HUES48 (cell line): ENCODE measurements at regions not wholly inside any gene's neighbourhood (a gene's known extent, or its start where the extent isn't known, plus 50 kb on each side); places are given as distances from the start of the nearest gene placed in this dataset.

Source experiments
- H3K27ac ChIP-seq: one replicate; pipeline ENCODE4 v1.7.0; 2013; ENCODE audit warnings: low read depth, low read length, inconsistent platforms
- H3K27me3 ChIP-seq: 2 replicates; pipeline ENCODE4 v1.6.1; 2013; ENCODE audit warnings: mild to moderate bottlenecking, low read length; ENCODE audit not compliant: control insufficient read depth, insufficient read depth
- H3K36me3 ChIP-seq: 2 replicates; pipeline ENCODE4 v1.6.1; 2013; ENCODE audit warnings: low read length; ENCODE audit not compliant: control insufficient read depth, insufficient read depth
- H3K4me1 ChIP-seq: 2 replicates; pipeline ENCODE4 v1.6.1; 2013; ENCODE audit warnings: mild to moderate bottlenecking, low read length; ENCODE audit not compliant: control insufficient read depth, insufficient read depth
- H3K4me3 ChIP-seq: 2 replicates; pipeline ENCODE4 v1.5.1; 2013; ENCODE audit warnings: mild to moderate bottlenecking, low read depth, low read length
- H3K9ac ChIP-seq: 2 replicates; pipeline ENCODE4 v1.6.1; 2013; ENCODE audit warnings: mild to moderate bottlenecking, low read depth, low read length, moderate library complexity
- H3K9me3 ChIP-seq: 2 replicates; pipeline ENCODE4 v1.6.1; 2013; ENCODE audit warnings: low read length; ENCODE audit not compliant: control insufficient read depth, insufficient read depth

GRCh38 chr18:39105104-39105503, 1539.5 kb upstream of the CELF4 start:
- no peak overlapping the region for H3K27ac ChIP-seq
- no peaks in the 10 kb centered on the region for H3K36me3 ChIP-seq
- H3K9me3 ChIP-seq = no peaks in the 10 kb centered on the region
- H3K4me1 ChIP-seq = no peaks in the 10 kb centered on the region
- H3K4me3 ChIP-seq = no peak overlapping the region
- H3K9ac ChIP-seq = no peak overlapping the region
- H3K27me3 ChIP-seq = no peaks in the 10 kb centered on the region

- no peak overlapping the region for H3K9ac ChIP-seq
- no peaks in the 10 kb centered on the region for H3K4me1 ChIP-seq
- H3K36me3 ChIP-seq = no peaks in the 10 kb centered on the region
- no peaks in the 10 kb centered on the region for H3K9me3 ChIP-seq
- H3K4me3 ChIP-seq = no peak overlapping the region
- no peak overlapping the region for H3K27ac ChIP-seq
- H3K27me3 ChIP-seq = no peaks in the 10 kb centered on the region
These were observed 1507.4 kb upstream of the CELF4 start for GRCh38 chr18:39072970-39073369.

GRCh38 chr18:39062426-39062825, 1496.8 kb upstream of the CELF4 start:
- no peaks in the 10 kb centered on the region for H3K36me3 ChIP-seq
- no peaks in the 10 kb centered on the region for H3K4me1 ChIP-seq
- no peaks in the 10 kb centered on the region for H3K27me3 ChIP-seq
- no peak overlapping the region for H3K27ac ChIP-seq
- H3K4me3 ChIP-seq = no peak overlapping the region
- no peak overlapping the region for H3K9ac ChIP-seq
- no peaks in the 10 kb centered on the region for H3K9me3 ChIP-seq

- Histone ChIP-seq H3K9me3 (no peaks in the 10 kb centered on the region), H3K9ac (no peak overlapping the region), H3K36me3 (no peaks in the 10 kb centered on the region), H3K27me3 (no peaks in the 10 kb centered on the region), H3K4me3 (no peak overlapping the region), H3K4me1 (0 out of 2 replicates have a peak, but pooled peaks cover under 1% of the 10 kb centered on the region), H3K27ac (no peak overlapping the region)
These were observed 1492.9 kb upstream of the CELF4 start for GRCh38 chr18:39058386-39059000.

- no peaks in the 10 kb centered on the region for H3K36me3 ChIP-seq
- H3K4me1 ChIP-seq = 0 out of 2 replicates have a peak, but pooled peaks cover 4% of the 10 kb centered on the region
- H3K27ac ChIP-seq = no peak overlapping the region
- H3K4me3 ChIP-seq = no peak overlapping the region
- H3K27me3 ChIP-seq = no peaks in the 10 kb centered on the region
- no peak overlapping the region for H3K9ac ChIP-seq
- no peaks in the 10 kb centered on the region for H3K9me3 ChIP-seq
These were observed 1491.9 kb upstream of the CELF4 start for GRCh38 chr18:39057423-39058064.

GRCh38 chr18:39053571-39053970, 1488.0 kb upstream of the CELF4 start:
- Histone ChIP-seq H3K27me3 (no peaks in the 10 kb centered on the region), H3K27ac (no peak overlapping the region), H3K9me3 (no peaks in the 10 kb centered on the region), H3K36me3 (no peaks in the 10 kb centered on the region), H3K9ac (no peak overlapping the region), H3K4me1 (0 out of 2 replicates have a peak, but pooled peaks cover 4% of the 10 kb centered on the region), H3K4me3 (no peak overlapping the region)

- Histone ChIP-seq H3K27ac (no peak overlapping the region), H3K36me3 (no peaks in the 10 kb centered on the region), H3K9ac (no peak overlapping the region), H3K27me3 (no peaks in the 10 kb centered on the region), H3K9me3 (no peaks in the 10 kb centered on the region), H3K4me1 (0 out of 2 replicates have a peak, but pooled peaks cover 4% of the 10 kb centered on the region), H3K4me3 (no peak overlapping the region)
These were observed 1485.4 kb upstream of the CELF4 start for GRCh38 chr18:39051013-39051412.

DNA sequence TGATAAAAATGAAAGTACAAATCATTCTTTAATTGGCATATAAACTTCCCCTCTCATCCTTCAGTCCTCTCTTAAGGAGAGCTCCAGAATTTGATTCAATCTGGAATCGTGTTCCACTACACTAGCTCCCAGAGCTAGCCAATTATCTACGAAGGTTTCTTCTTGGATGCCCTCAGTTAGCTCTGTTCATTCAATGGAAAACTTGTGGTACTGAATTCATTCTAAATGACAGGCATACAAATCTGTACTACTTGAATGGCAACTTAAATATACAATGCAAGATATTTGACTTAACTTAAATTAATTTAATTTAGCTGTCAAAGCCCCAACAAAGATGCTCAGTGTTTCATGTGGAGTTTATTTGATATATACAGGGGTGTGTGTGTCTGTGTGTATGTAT, 1474.2 kb upstream of the CELF4 start:
- no peaks in the 10 kb centered on the region for H3K9me3 ChIP-seq
- no peak overlapping the region for H3K27ac ChIP-seq
- H3K4me3 ChIP-seq = no peak overlapping the region
- H3K27me3 ChIP-seq = no peaks in the 10 kb centered on the region
- no peaks in the 10 kb centered on the region for H3K4me1 ChIP-seq
- no peaks in the 10 kb centered on the region for H3K36me3 ChIP-seq
- H3K9ac ChIP-seq = no peak overlapping the region

DNA sequence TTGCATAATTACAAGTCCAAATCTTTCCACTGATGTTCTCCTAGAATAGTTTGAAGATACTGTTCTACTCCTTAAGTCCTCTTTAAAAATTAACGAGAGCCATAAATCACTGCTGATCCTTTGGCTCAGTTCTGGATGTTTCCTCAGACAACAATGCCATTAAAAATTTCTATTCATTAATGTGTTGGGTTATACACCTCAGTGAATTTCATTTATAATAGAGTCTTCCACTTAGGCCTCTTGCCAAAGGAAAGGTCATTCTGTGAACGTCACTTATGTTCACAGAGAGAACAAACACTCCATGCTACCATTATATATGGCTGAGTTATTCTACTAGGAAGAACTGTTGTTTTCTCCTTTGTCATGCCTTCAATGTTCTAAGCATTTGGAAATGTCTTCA, 1472.3 kb upstream of the CELF4 start:
- no peaks in the 10 kb centered on the region for H3K27me3 ChIP-seq
- H3K4me1 ChIP-seq = no peaks in the 10 kb centered on the region
- no peak overlapping the region for H3K4me3 ChIP-seq
- H3K9ac ChIP-seq = no peak overlapping the region
- H3K27ac ChIP-seq = no peak overlapping the region
- H3K9me3 ChIP-seq = no peaks in the 10 kb centered on the region
- H3K36me3 ChIP-seq = no peaks in the 10 kb centered on the region

DNA sequence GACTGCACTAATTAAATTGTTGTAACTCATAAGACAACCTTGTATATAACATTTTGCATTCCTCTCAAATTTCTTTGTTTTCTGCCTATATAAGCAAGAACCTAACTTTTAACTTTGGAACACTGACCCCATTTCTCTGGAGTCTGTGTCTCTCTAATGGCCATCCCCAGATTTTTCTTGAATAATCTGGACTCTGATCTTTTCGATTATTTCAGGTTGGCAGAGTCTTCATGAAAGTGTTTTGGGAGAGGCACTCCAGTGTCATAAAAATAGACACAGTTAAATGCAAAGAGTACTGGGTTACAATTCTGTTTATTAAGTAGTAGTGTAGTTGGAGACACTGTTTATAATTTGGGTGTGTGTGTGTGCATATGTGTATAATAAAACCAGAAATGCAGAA, 1467.7 kb upstream of the CELF4 start:
- Histone ChIP-seq H3K4me3 (no peak overlapping the region), H3K4me1 (no peaks in the 10 kb centered on the region), H3K27me3 (no peaks in the 10 kb centered on the region), H3K36me3 (no peaks in the 10 kb centered on the region), H3K27ac (no peak overlapping the region), H3K9me3 (no peaks in the 10 kb centered on the region), H3K9ac (no peak overlapping the region)

DNA sequence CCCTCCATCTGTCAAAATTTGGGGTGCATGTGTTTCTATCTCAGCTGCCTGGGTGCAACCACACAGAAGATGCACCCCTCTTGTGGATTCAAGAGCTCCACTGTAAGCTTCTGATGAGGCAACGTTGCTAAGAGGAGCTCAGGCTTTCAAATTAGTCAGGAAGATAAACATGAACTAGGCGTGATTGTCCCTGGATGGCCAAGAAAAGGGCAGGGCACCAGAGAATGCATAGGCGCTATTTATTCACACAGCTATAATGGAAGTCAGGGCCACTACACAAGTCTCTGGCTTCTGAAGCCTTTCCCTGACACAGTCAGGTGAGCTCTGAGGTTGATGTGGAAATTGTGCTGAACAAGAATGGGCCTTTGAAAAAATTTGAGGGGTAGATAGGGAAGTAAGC, 1466.0 kb upstream of the CELF4 start:
- Histone ChIP-seq H3K4me3 (no peak overlapping the region), H3K27ac (no peak overlapping the region), H3K36me3 (no peaks in the 10 kb centered on the region), H3K4me1 (no peaks in the 10 kb centered on the region), H3K9ac (no peak overlapping the region), H3K27me3 (no peaks in the 10 kb centered on the region), H3K9me3 (no peaks in the 10 kb centered on the region)
